ENCODE measurements at regions not wholly inside any gene's neighbourhood (a gene's known extent, or its start where the extent isn't known, plus 50 kb on each side); places are given as distances from the start of the nearest gene placed in this dataset.

DNA sequence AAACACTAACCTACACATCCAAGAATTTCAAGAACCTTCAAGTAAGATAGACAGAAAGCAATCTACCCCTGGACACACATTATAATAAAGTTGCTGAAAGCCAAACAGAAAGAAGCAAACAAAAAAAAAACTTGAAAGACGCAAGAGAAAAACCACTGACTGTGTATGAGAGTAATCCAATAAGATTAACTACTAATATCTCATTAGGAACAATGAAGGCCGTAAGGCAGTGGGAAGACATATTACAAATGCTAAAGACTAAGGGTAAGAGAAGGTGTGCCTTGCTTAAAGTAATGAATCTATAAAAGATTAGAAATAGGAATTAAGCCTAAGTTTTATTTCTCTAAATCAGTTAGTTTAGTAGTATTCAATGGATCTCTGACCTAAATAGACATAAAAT, 1109.1 kb downstream of the JRKL start:
- Histone ChIP-seq H3K27ac (ENCODE audit: low read depth, low read length) (no peak overlapping the region), H3F3A (ENCODE audit: control insufficient read depth, insufficient read depth) (no peaks in the 10 kb centered on the region), H3K4me1 (ENCODE audit: control insufficient read depth, low read length) (no peaks in the 10 kb centered on the region), H4K20me1 (ENCODE audit: control insufficient read depth, insufficient read depth, low read depth, low read length) (no peaks in the 10 kb centered on the region), H3K9me2 (replicated peaks; ENCODE audit: control insufficient read depth, low read length) (no peaks in the 10 kb centered on the region), H3K27me3 (ENCODE audit: control insufficient read depth, low read length) (no peaks in the 10 kb centered on the region), H3K9me3 (ENCODE audit: control insufficient read depth, insufficient read depth, low read length) (no peaks in the 10 kb centered on the region), H3K4me2 (ENCODE audit: low read length) (no peak overlapping the region), H3K4me3 (ENCODE audit: low read length) (no peak overlapping the region), H3K79me2 (ENCODE audit: control insufficient read depth, low read length) (no peaks in the 10 kb centered on the region), H3K36me3 (ENCODE audit: control insufficient read depth, low read length) (no peaks in the 10 kb centered on the region)
- TF ChIP-seq CTCF (IDR thresholded peaks at IDR 0.05; ENCODE audit: low read depth, low read length, poor library complexity, severe bottlenecking) (no peak), EZH2phosphoT487 (IDR thresholded peaks at IDR 0.05; ENCODE audit: borderline replicate concordance, low read length) (no peak)

DNA sequence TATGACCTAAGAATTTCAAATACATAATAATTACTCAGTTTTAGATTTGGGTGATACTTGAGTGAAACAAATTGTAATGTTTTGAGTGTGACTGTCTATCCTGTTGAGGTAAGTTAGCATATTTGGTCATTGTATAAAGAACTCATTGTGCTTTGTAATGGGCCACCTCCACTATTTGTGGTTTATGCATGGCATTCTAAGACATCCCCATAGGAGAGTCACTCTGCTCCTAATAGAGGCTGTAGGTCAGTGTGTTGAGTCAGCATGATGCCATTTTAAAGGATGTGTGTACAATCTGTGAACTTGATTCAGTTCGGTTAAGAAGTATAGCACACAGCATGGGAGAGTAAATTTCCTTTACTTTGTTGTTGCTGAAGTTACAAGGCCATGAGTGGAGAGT, 1112.4 kb downstream of the JRKL start:
- no peaks in the 10 kb centered on the region for H3K9me2 ChIP-seq (replicated peaks; ENCODE audit: control insufficient read depth, low read length)
- H3K4me2 ChIP-seq (ENCODE audit: low read length) = no peak overlapping the region
- no peaks in the 10 kb centered on the region for H3K36me3 ChIP-seq (ENCODE audit: control insufficient read depth, low read length)
- no peaks in the 10 kb centered on the region for H3K9me3 ChIP-seq (ENCODE audit: control insufficient read depth, insufficient read depth, low read length)
- no peaks in the 10 kb centered on the region for H3K27me3 ChIP-seq (ENCODE audit: control insufficient read depth, low read length)
- H3K27ac ChIP-seq (ENCODE audit: low read depth, low read length) = no peak overlapping the region
- no peak overlapping the region for H3K4me3 ChIP-seq (ENCODE audit: low read length)
- no peak for TF ChIP-seq EZH2phosphoT487 (IDR thresholded peaks at IDR 0.05; ENCODE audit: borderline replicate concordance, low read length)
- no peak for TF ChIP-seq CTCF (IDR thresholded peaks at IDR 0.05; ENCODE audit: low read depth, low read length, poor library complexity, severe bottlenecking)
- H3F3A ChIP-seq (ENCODE audit: control insufficient read depth, insufficient read depth) = no peaks in the 10 kb centered on the region
- H4K20me1 ChIP-seq (ENCODE audit: control insufficient read depth, insufficient read depth, low read depth, low read length) = no peaks in the 10 kb centered on the region
- H3K79me2 ChIP-seq (ENCODE audit: control insufficient read depth, low read length) = no peaks in the 10 kb centered on the region
- H3K4me1 ChIP-seq (ENCODE audit: control insufficient read depth, low read length) = no peaks in the 10 kb centered on the region

DNA sequence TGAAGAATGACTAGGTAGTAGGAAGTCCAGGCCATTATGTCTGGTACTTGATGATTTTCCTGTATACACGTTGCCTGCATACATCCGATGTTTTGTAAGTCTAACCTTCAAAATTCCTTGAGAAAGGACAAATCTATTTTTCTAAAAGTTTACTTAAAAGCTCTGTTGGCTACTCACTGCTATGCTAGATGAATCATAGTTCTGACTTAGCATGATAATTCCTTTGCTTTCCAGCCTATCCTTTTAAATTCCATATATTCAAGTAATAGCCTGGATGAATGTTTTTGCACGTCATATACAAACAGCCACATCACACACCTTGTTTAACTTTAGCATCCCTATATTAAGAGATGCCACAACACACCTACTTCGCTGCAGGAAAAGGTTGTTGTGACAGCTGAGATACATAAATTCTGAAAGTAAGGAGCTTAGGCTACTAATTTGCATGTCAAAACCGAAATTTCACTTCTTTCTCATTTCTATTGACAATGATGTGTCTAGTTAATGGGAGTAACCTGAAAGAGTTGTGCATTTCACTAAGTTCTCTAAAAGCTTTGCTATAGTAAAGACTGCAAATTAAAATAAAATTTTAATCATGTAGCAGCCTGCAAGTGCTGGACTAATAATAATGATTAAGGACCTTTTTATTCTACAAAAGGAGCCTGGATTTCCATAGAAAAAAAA, 1116.4 kb downstream of the JRKL start:
- Histone ChIP-seq H3K79me2 (ENCODE audit: control insufficient read depth, low read length) (no peaks in the 10 kb centered on the region), H3K9me2 (replicated peaks; ENCODE audit: control insufficient read depth, low read length) (no peaks in the 10 kb centered on the region), H3K9me3 (ENCODE audit: control insufficient read depth, insufficient read depth, low read length) (no peaks in the 10 kb centered on the region), H4K20me1 (ENCODE audit: control insufficient read depth, insufficient read depth, low read depth, low read length) (no peaks in the 10 kb centered on the region), H3K4me3 (ENCODE audit: low read length) (no peak overlapping the region), H3F3A (ENCODE audit: control insufficient read depth, insufficient read depth) (no peaks in the 10 kb centered on the region), H3K4me1 (ENCODE audit: control insufficient read depth, low read length) (no peaks in the 10 kb centered on the region), H3K27ac (ENCODE audit: low read depth, low read length) (no peak overlapping the region), H3K27me3 (ENCODE audit: control insufficient read depth, low read length) (no peaks in the 10 kb centered on the region), H3K4me2 (ENCODE audit: low read length) (no peak overlapping the region), H3K36me3 (ENCODE audit: control insufficient read depth, low read length) (no peaks in the 10 kb centered on the region)
- TF ChIP-seq CTCF (IDR thresholded peaks at IDR 0.05; ENCODE audit: low read depth, low read length, poor library complexity, severe bottlenecking) = no peak
- no peak for TF ChIP-seq EZH2phosphoT487 (IDR thresholded peaks at IDR 0.05; ENCODE audit: borderline replicate concordance, low read length)
